ENCODE measurements at regions not wholly inside any gene's neighbourhood (a gene's known extent, or its start where the extent isn't known, plus 50 kb on each side); places are given as distances from the start of the nearest gene placed in this dataset.

- Histone ChIP-seq H3K36me3 (ENCODE audit: control insufficient read depth, insufficient read depth, low read length) (no peaks in the 10 kb centered on the region), H3K27ac (ENCODE audit: low read depth, low read length) (no peak overlapping the region), H3K4me1 (ENCODE audit: control insufficient read depth, insufficient read depth, low read length) (peaks cover 3% of the 10 kb centered on the region), H3K9ac (ENCODE audit: low read length) (no peak overlapping the region), H3K9me3 (ENCODE audit: control insufficient read depth, insufficient read depth, low read depth, low read length) (peaks cover 9% of the 10 kb centered on the region), H3K4me3 (ENCODE audit: low read depth, low read length) (no peak overlapping the region), H3K27me3 (ENCODE audit: control insufficient read depth, insufficient read depth, low read length) (peaks cover 63% of the 10 kb centered on the region)
These were observed 158.8 kb downstream of the KLF13 start for GRCh38 chr15:31485431-31485830.

- peaks cover 12% of the 10 kb centered on the region for H3K9me3 ChIP-seq (ENCODE audit: control insufficient read depth, insufficient read depth, low read depth, low read length)
- peaks cover 58% of the 10 kb centered on the region for H3K27me3 ChIP-seq (ENCODE audit: control insufficient read depth, insufficient read depth, low read length)
- H3K4me1 ChIP-seq (ENCODE audit: control insufficient read depth, insufficient read depth, low read length), result peaks cover 3% of the 10 kb centered on the region
- H3K36me3 ChIP-seq (ENCODE audit: control insufficient read depth, insufficient read depth, low read length), result no peaks in the 10 kb centered on the region
- H3K27ac ChIP-seq (ENCODE audit: low read depth, low read length), result no peak overlapping the region
- H3K9ac ChIP-seq (ENCODE audit: low read length), result no peak overlapping the region
- H3K4me3 ChIP-seq (ENCODE audit: low read depth, low read length), result no peak overlapping the region
These were observed 159.4 kb downstream of the KLF13 start for GRCh38 chr15:31485911-31486461.

GRCh38 chr15:31486506-31486905 is 159.9 kb downstream of the KLF13 start:
- H3K9ac ChIP-seq (ENCODE audit: low read length), result no peak overlapping the region
- peaks cover 12% of the 10 kb centered on the region for H3K9me3 ChIP-seq (ENCODE audit: control insufficient read depth, insufficient read depth, low read depth, low read length)
- H3K4me3 ChIP-seq (ENCODE audit: low read depth, low read length), result no peak overlapping the region
- H3K27me3 ChIP-seq (ENCODE audit: control insufficient read depth, insufficient read depth, low read length), result peaks cover 52% of the 10 kb centered on the region
- H3K36me3 ChIP-seq (ENCODE audit: control insufficient read depth, insufficient read depth, low read length), result no peaks in the 10 kb centered on the region
- H3K27ac ChIP-seq (ENCODE audit: low read depth, low read length), result no peak overlapping the region
- peaks cover 3% of the 10 kb centered on the region for H3K4me1 ChIP-seq (ENCODE audit: control insufficient read depth, insufficient read depth, low read length)

GRCh38 chr15:31486906-31487695 is 160.5 kb downstream of the KLF13 start:
- H3K4me3 ChIP-seq (ENCODE audit: low read depth, low read length), result no peak overlapping the region
- H3K4me1 ChIP-seq (ENCODE audit: control insufficient read depth, insufficient read depth, low read length), result peaks cover 3% of the 10 kb centered on the region
- H3K36me3 ChIP-seq (ENCODE audit: control insufficient read depth, insufficient read depth, low read length), result no peaks in the 10 kb centered on the region
- peaks cover 46% of the 10 kb centered on the region for H3K27me3 ChIP-seq (ENCODE audit: control insufficient read depth, insufficient read depth, low read length)
- no peak overlapping the region for H3K27ac ChIP-seq (ENCODE audit: low read depth, low read length)
- no peak overlapping the region for H3K9ac ChIP-seq (ENCODE audit: low read length)
- peaks cover 12% of the 10 kb centered on the region for H3K9me3 ChIP-seq (ENCODE audit: control insufficient read depth, insufficient read depth, low read depth, low read length)

GRCh38 chr15:31487811-31488436 is 161.3 kb downstream of the KLF13 start:
- Histone ChIP-seq H3K4me3 (ENCODE audit: low read depth, low read length) (no peak overlapping the region), H3K9ac (ENCODE audit: low read length) (no peak overlapping the region), H3K36me3 (ENCODE audit: control insufficient read depth, insufficient read depth, low read length) (no peaks in the 10 kb centered on the region), H3K9me3 (ENCODE audit: control insufficient read depth, insufficient read depth, low read depth, low read length) (peaks cover 12% of the 10 kb centered on the region), H3K4me1 (ENCODE audit: control insufficient read depth, insufficient read depth, low read length) (peaks cover 3% of the 10 kb centered on the region), H3K27ac (ENCODE audit: low read depth, low read length) (no peak overlapping the region), H3K27me3 (ENCODE audit: control insufficient read depth, insufficient read depth, low read length) (peaks cover 38% of the 10 kb centered on the region)

- H3K9ac ChIP-seq (ENCODE audit: low read length), result no peak overlapping the region
- H3K4me3 ChIP-seq (ENCODE audit: low read depth, low read length), result no peak overlapping the region
- peaks cover 3% of the 10 kb centered on the region for H3K4me1 ChIP-seq (ENCODE audit: control insufficient read depth, insufficient read depth, low read length)
- peaks cover 31% of the 10 kb centered on the region for H3K27me3 ChIP-seq (ENCODE audit: control insufficient read depth, insufficient read depth, low read length)
- H3K27ac ChIP-seq (ENCODE audit: low read depth, low read length), result no peak overlapping the region
- no peaks in the 10 kb centered on the region for H3K36me3 ChIP-seq (ENCODE audit: control insufficient read depth, insufficient read depth, low read length)
- peaks cover 12% of the 10 kb centered on the region for H3K9me3 ChIP-seq (ENCODE audit: control insufficient read depth, insufficient read depth, low read depth, low read length)
These were observed 162.0 kb downstream of the KLF13 start for GRCh38 chr15:31488437-31489204.

- H3K4me1 ChIP-seq (ENCODE audit: control insufficient read depth, insufficient read depth, low read length), result peaks cover 3% of the 10 kb centered on the region
- H3K9me3 ChIP-seq (ENCODE audit: control insufficient read depth, insufficient read depth, low read depth, low read length), result peaks cover 8% of the 10 kb centered on the region
- H3K4me3 ChIP-seq (ENCODE audit: low read depth, low read length), result no peak overlapping the region
- H3K27me3 ChIP-seq (ENCODE audit: control insufficient read depth, insufficient read depth, low read length), result peaks cover 27% of the 10 kb centered on the region
- no peak overlapping the region for H3K27ac ChIP-seq (ENCODE audit: low read depth, low read length)
- H3K36me3 ChIP-seq (ENCODE audit: control insufficient read depth, insufficient read depth, low read length), result no peaks in the 10 kb centered on the region
- H3K9ac ChIP-seq (ENCODE audit: low read length), result no peak overlapping the region
These were observed 162.6 kb downstream of the KLF13 start for GRCh38 chr15:31489281-31489680.

GRCh38 chr15:31489801-31490646 is 163.4 kb downstream of the KLF13 start:
- Histone ChIP-seq H3K36me3 (ENCODE audit: control insufficient read depth, insufficient read depth, low read length) (no peaks in the 10 kb centered on the region), H3K27ac (ENCODE audit: low read depth, low read length) (no peak overlapping the region), H3K9ac (ENCODE audit: low read length) (no peak overlapping the region), H3K4me1 (ENCODE audit: control insufficient read depth, insufficient read depth, low read length) (peaks cover 3% of the 10 kb centered on the region), H3K27me3 (ENCODE audit: control insufficient read depth, insufficient read depth, low read length) (peaks cover 19% of the 10 kb centered on the region), H3K4me3 (ENCODE audit: low read depth, low read length) (no peak overlapping the region), H3K9me3 (ENCODE audit: control insufficient read depth, insufficient read depth, low read depth, low read length) (peaks cover 3% of the 10 kb centered on the region; the same call in 1 of the 2 replicates)

GRCh38 chr15:31494786-31495185 is 168.2 kb downstream of the KLF13 start:
- no peaks in the 10 kb centered on the region for H3K36me3 ChIP-seq (ENCODE audit: control insufficient read depth, insufficient read depth, low read length)
- no peaks in the 10 kb centered on the region for H3K27me3 ChIP-seq (ENCODE audit: control insufficient read depth, insufficient read depth, low read length)
- peaks cover 3% of the 10 kb centered on the region; the same call in 1 of the 2 replicates for H3K9me3 ChIP-seq (ENCODE audit: control insufficient read depth, insufficient read depth, low read depth, low read length)
- H3K4me1 ChIP-seq (ENCODE audit: control insufficient read depth, insufficient read depth, low read length), result no peaks in the 10 kb centered on the region; the same call in 1 of the 2 replicates
- no peak overlapping the region for H3K27ac ChIP-seq (ENCODE audit: low read depth, low read length)
- no peak overlapping the region for H3K9ac ChIP-seq (ENCODE audit: low read length)
- H3K4me3 ChIP-seq (ENCODE audit: low read depth, low read length), result no peak overlapping the region

- Histone ChIP-seq H3K9me3 (ENCODE audit: control insufficient read depth, insufficient read depth, low read depth, low read length) (peaks cover 3% of the 10 kb centered on the region; the same call in 1 of the 2 replicates), H3K36me3 (ENCODE audit: control insufficient read depth, insufficient read depth, low read length) (no peaks in the 10 kb centered on the region), H3K4me1 (ENCODE audit: control insufficient read depth, insufficient read depth, low read length) (peaks cover 3% of the 10 kb centered on the region; the same call in 1 of the 2 replicates), H3K4me3 (ENCODE audit: low read depth, low read length) (no peak overlapping the region), H3K27ac (ENCODE audit: low read depth, low read length) (no peak overlapping the region), H3K9ac (ENCODE audit: low read length) (no peak overlapping the region), H3K27me3 (ENCODE audit: control insufficient read depth, insufficient read depth, low read length) (no peaks in the 10 kb centered on the region)
These were observed 168.6 kb downstream of the KLF13 start for GRCh38 chr15:31495281-31495680.
